GM19328 (cell line): ENCODE measurements at regions not wholly inside any gene's neighbourhood (a gene's known extent, or its start where the extent isn't known, plus 50 kb on each side); places are given as distances from the start of the nearest gene placed in this dataset.
"Not testable (repeated sequence)": the region's sequence is repeated elsewhere in the genome, so short reads cannot be mapped to it uniquely, and the experiment has no call there.

ENCODE experiments used
- ATAC-seq: cut with Tn5 transposase; IDR thresholded peaks from one replicate; pipeline ENCODE4 v1.9.1; 2021; ENCODE audit warnings: mild to moderate bottlenecking, moderate library complexity; ENCODE audit not compliant: unreplicated experiment

DNA sequence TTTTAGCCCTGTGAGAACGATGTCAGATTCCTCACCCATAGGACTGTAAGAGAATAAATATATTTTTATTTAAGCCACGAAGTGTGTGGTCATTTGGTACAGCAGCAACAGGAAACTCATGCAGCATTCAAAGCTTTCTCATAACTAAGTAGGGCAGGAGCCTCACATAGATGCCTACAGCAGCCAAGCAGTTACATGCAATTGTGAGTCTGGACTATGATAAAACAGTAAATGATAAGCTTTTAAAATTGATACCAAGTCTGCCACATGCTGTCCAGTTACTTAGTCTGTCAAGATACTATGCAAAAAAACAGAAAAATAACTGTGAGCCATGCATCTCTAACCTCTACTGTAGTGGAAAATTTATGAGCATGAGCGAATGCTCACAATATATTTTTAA, 359.6 kb downstream of the HS3ST1 start:
- no peak for ATAC-seq

GRCh38 chr4:11066584-11066983, 362.1 kb downstream of the HS3ST1 start:
- not testable (repeated sequence) for ATAC-seq

- ATAC-seq = not testable (repeated sequence)
These were observed 368.1 kb downstream of the HS3ST1 start for GRCh38 chr4:11060637-11061036.

DNA sequence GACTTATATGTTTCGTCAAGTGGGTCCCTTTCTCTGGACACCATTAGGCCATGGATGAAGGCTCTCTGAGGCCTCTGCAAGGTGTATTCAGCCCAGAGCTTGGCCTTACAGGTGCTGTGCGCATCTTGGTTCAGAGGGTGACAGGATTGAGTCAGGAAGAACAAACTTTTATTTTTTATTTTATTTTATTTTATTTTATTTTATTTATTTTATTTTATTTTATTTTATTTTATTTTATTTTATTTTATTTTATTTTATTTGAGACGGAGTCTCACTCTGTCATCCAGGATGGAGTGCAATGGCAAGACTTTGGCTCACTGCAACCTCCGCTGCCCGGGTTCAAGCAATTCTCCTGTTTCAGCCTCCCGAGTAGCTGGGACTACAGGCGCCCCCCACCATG, 370.4 kb upstream of the CLNK start:
- ATAC-seq = not testable (repeated sequence)

GRCh38 chr4:11053601-11054220, 369.1 kb upstream of the CLNK start:
- ATAC-seq = no peak

- ATAC-seq = no peak
These were observed 366.6 kb upstream of the CLNK start for GRCh38 chr4:11051181-11051580.

- ATAC-seq = no peak
These were observed 366.2 kb upstream of the CLNK start for GRCh38 chr4:11050766-11051165.

GRCh38 chr4:11049001-11049400, 364.4 kb upstream of the CLNK start:
- ATAC-seq = no peak

- ATAC-seq = no peak
These were observed 358.2 kb upstream of the CLNK start for GRCh38 chr4:11042760-11043159.

- ATAC-seq = no peak
These were observed 355.1 kb upstream of the CLNK start for GRCh38 chr4:11039634-11040131.

DNA sequence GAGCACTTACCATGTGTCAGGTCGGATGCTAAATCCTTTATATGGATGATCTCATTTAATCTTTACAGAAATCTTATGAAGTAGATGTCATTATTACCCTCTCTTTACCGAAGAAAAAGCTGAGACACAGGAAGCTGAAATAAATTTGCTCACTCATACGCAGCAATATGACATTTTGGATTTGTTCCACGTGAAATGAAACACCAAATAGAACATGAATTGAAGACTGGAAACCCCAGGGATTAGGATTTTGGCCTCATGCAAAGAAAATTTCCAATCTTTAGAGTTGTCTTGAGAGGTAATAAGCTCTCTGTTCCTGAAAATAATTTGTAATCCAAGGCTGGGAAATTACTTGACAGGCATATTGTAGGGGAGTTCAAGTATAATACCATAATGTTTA, 354.4 kb upstream of the CLNK start:
- no peak for ATAC-seq

DNA sequence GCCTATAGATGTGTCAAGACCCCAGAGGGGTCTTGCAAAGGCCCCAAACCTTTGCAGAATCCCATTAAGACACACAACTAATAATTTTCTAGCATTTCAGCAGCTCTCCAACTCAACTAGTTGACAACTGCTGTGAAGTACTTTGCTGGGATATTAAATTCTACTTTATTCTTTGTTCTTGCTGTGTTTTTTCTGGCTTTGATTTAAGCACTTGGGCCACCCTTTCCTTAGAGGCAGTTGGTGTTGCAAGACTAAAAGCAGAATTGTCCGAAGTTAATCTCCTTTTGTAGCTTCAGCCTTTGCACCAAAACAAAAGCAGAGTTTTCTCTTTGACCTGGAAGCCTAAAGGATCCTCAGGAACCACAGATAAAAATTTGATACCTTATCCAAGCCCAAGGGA, 353.1 kb upstream of the CLNK start:
- ATAC-seq = no peak

DNA sequence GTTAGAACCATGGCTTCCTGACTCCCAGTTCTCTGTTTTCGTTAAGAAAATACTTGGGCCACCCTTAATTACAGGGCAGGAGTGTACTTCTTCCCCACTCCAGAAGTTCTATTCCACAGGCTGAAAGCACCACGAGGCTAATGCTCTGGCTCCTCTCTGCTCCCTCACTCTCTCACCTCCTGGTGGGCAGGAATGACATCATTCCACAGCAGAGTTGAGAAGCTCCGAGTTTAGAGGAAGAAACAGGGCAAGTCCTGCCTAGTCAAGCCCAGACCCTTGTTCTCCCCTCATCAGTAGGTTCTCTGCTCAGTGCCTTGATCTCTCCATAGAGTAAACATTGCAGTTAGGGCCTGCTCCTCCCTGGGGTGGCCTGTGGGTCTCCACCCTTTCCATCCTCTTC, 343.8 kb upstream of the CLNK start:
- no peak for ATAC-seq

GRCh38 chr4:11021333-11021732, 336.8 kb upstream of the CLNK start:
- no peak for ATAC-seq

GRCh38 chr4:11019451-11020240, 335.1 kb upstream of the CLNK start:
- ATAC-seq = no peak

DNA sequence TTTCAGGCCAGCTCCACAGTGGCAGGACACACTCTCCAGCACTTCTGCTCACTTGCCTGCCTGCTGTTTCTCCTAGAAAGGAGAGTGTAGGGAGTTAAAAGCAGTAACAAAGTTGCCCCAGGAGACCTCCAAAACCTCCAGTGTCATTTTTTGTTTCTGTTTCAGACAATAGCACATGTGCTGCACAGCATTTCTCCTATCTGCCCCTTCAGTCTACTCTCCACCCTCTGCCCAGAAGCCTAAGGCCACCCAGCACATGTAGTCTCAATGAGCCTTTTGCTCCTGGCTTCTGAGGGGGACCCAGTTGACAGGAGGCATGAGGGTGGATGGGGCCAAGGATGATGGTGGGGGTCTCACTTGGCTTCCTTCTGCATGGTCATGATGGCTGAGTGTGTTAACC, 329.6 kb upstream of the CLNK start:
- ATAC-seq = no peak

DNA sequence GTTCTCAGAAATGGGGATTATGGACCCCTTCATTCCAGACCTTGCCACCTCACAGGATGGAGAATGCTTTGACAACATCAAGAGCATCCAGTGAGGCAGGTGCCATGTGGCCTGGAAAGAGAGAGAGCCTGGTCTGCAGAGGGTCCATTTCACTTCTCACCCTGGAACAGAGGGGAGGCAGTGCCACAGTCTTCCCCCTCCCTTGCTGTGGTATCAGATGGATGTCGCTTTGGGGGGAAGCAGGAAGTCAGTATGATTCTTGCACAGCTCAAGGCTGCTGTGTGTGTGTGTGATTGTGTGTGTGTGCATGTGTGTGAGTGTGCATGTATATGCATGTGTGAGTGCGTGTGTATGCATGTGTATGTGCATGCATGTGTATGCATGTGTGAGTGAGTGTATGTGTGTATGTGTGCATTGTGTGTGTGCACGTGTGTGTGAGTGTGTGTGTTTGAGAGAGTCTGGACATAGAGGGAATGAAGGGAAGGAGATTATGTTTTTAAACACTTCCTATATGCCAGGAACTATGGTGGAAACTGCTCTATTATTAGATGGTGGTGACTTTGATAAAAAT, 328.6 kb upstream of the CLNK start:
- ATAC-seq = no peak

- ATAC-seq = no peak
These were observed 326.7 kb upstream of the CLNK start for GRCh38 chr4:11011249-11011648.

DNA sequence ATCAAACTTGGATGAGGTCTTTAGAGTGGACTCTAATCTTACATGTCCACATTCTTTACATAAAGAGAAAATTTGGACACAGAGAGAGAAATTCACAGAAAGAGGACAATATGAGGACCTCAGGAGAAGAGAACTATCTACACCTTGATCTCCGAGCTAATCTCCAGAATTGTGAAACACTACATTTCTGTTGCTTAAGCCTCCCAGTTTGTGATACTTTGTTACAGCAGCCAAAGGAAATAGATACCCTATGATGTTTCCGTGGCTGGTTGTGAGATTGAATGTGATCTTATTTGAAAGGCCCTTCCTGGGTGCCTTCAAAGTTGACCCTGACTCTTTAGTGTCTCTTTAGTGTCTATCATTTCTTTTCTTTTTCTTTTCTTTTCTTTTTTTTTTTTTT, 326.1 kb upstream of the CLNK start:
- ATAC-seq = no peak

DNA sequence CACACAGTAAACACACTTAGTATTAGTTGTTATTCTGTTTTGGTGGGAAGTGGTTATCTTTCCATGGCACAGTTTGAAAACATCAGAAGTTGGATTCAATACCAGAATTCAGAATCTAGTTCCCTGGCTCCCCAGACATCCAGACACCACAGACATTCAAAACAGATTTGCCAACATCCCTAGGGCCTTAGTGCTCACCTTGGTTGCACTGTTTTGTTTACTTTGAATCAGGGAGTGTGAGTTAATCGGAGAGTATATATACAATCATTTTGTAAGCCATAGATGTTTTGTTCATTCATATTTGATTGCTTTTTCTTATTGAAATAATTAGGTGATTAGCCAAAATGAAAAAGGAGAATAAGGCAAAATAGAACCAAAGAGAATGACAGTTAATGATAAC, 324.7 kb upstream of the CLNK start:
- no peak for ATAC-seq

DNA sequence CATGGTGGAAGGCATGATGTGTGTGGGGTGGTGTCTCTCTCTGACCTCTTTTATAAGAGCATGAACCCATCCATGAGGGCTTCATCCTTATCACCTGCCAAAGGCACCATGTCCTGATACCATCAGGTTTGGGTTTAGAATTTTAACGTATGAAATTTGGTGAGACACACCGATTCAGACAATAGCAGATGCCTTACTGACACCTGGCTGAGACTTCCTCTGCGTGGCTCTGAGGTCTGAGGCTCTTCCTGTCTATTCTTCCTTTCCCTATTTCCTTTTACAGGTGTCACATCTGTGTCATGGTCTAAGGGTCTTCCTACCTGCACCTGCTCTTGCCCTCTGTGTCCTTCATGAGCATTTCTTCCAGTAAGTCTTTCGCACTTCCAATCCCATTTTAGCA, 320.7 kb upstream of the CLNK start:
- ATAC-seq = no peak

GRCh38 chr4:11004818-11005217, 320.2 kb upstream of the CLNK start:
- no peak for ATAC-seq
